Keratinocyte (primary cell): ENCODE measurements at regions not wholly inside any gene's neighbourhood (a gene's known extent, or its start where the extent isn't known, plus 50 kb on each side); places are given as distances from the start of the nearest gene placed in this dataset.

Source experiments
- DNase-seq: peaks from one replicate; pipeline ENCODE4 v3.0.0-alpha.2; 2011; ENCODE audit warnings: low read depth, missing footprints, low spot score
- FAIRE-seq: peaks from 2 replicates; lab custom pipeline; 2011; peaks lifted over from hg19 to GRCh38; lab: Jason Lieb, UNC
- H2AFZ ChIP-seq: 2 replicates; pipeline ENCODE4 v1.6.0; 2012; ENCODE audit warnings: low read length, control low read depth, inconsistent platforms; ENCODE audit not compliant: control insufficient read depth
- H3K27ac ChIP-seq: 2 replicates; pipeline ENCODE4 v1.5.1; 2011; ENCODE audit warnings: low read length; ENCODE audit not compliant: control insufficient read depth, insufficient read depth
- H3K27me3 ChIP-seq: 3 replicates; pipeline ENCODE4 v1.6.0; 2011; ENCODE audit warnings: low read length; ENCODE audit not compliant: control insufficient read depth, insufficient read depth; ENCODE audit errors: extremely low read depth
- H3K36me3 ChIP-seq, 2 experiments: 2 replicates in 1 of 2; 3 replicates in 1 of 2; pipeline ENCODE4 v1.5.1; 2011; ENCODE audit warnings: low read length in 2 of 2, mild to moderate bottlenecking in 1 of 2; ENCODE audit not compliant: control insufficient read depth in 2 of 2, insufficient read depth in 2 of 2; ENCODE audit errors: extremely low read depth in 1 of 2
- H3K4me1 ChIP-seq: 3 replicates; pipeline ENCODE4 v1.5.1; 2011; ENCODE audit warnings: low read length; ENCODE audit not compliant: control insufficient read depth, insufficient read depth; ENCODE audit errors: extremely low read depth
- H3K4me2 ChIP-seq: 3 replicates; pipeline ENCODE4 v1.6.0; 2011; ENCODE audit warnings: low read depth, low read length; ENCODE audit not compliant: control insufficient read depth, insufficient read depth; ENCODE audit errors: extremely low read depth
- H3K4me3 ChIP-seq, 3 experiments: fragments of 200-600 bp in 1 of 3; sonication (generic) in 1 of 3; 2 replicates in 2 of 3; 3 replicates in 1 of 3; pipeline ENCODE4 v1.5.1; 2011 to 2016; ENCODE audit warnings: low read length in 3 of 3, mild to moderate bottlenecking in 3 of 3, control low read depth in 2 of 3, inconsistent platforms in 1 of 3, low read depth in 1 of 3, mixed read lengths in 1 of 3, mixed run types in 1 of 3, moderate library complexity in 1 of 3; ENCODE audit not compliant: control insufficient read depth in 2 of 3, insufficient read depth in 2 of 3; ENCODE audit errors: extremely low read depth in 1 of 3
- H3K79me2 ChIP-seq: 2 replicates; pipeline ENCODE4 v1.6.0; 2012; ENCODE audit warnings: low read length; ENCODE audit not compliant: control insufficient read depth, insufficient read depth
- H3K9ac ChIP-seq: 3 replicates; pipeline ENCODE4 v1.6.0; 2011; ENCODE audit warnings: low read length; ENCODE audit not compliant: control insufficient read depth, insufficient read depth; ENCODE audit errors: extremely low read depth
- H3K9me1 ChIP-seq: 3 replicates; pipeline ENCODE4 v1.6.0; 2011; ENCODE audit warnings: low read length; ENCODE audit not compliant: control insufficient read depth, insufficient read depth; ENCODE audit errors: extremely low read depth
- H3K9me3 ChIP-seq: 2 replicates; pipeline ENCODE4 v1.5.1; 2012; ENCODE audit warnings: low read depth, low read length; ENCODE audit not compliant: control insufficient read depth
- H4K20me1 ChIP-seq: 3 replicates; pipeline ENCODE4 v1.6.0; 2011; ENCODE audit warnings: low read length; ENCODE audit not compliant: control insufficient read depth, insufficient read depth; ENCODE audit errors: extremely low read depth
- CTCF ChIP-seq, 3 experiments: IDR thresholded peaks in 1 of 3; conservative IDR thresholded peaks in 1 of 3; optimal IDR thresholded peaks in 1 of 3; 2 replicates in 2 of 3; 3 replicates in 1 of 3; pipeline versions ENCODE3 to v1.5.1; 2011; ENCODE audit warnings: low read length in 3 of 3, mild to moderate bottlenecking in 3 of 3, moderate library complexity in 2 of 3, control low read depth in 1 of 3, inconsistent platforms in 1 of 3; ENCODE audit not compliant: insufficient read depth in 2 of 3; ENCODE audit errors: extremely low read depth in 1 of 3
- EZH2 ChIP-seq: IDR thresholded peaks from one replicate; pipeline ENCODE4 v1.6.1; 2012; ENCODE audit warnings: inconsistent platforms, mild to moderate bottlenecking, low read length, moderate library complexity
- dilution Hi-C: fragments of 300-500 bp; cut with MboI; formaldehyde crosslinking; loops from one replicate; pipeline ENCODE4 v1.7.0; 2020; ENCODE audit warnings: low sequenced_read_pairs; ENCODE audit not compliant: extremely low pct_ligation_motif_present

- Histone ChIP-seq H3K4me3 (no peak overlapping the region), H4K20me1 (no peaks in the 10 kb centered on the region), H3K27me3 (no peaks in the 10 kb centered on the region), H3K9ac (no peak overlapping the region), H3K4me1 (no peaks in the 10 kb centered on the region), H3K9me1 (no peaks in the 10 kb centered on the region), H2AFZ (no peak overlapping the region), H3K27ac (no peak overlapping the region), H3K36me3 (no peaks in the 10 kb centered on the region), H3K4me2 (no peak overlapping the region), H3K9me3 (no peaks in the 10 kb centered on the region), H3K79me2 (no peaks in the 10 kb centered on the region)
- FAIRE-seq, result no peak
- DNase-seq, result no peak
- dilution Hi-C loops, result no loop called here
- TF ChIP-seq EZH2 (no peak), CTCF (optimal IDR thresholded peaks at IDR 0.05 in 1 of 3, IDR thresholded peaks at IDR 0.05 in 1 of 3, conservative IDR thresholded peaks at IDR 0.05 in 1 of 3; ENCODE audit: extremely low read depth in 1 of 3, insufficient read depth in 2 of 3, low read length in 3 of 3) (no peak)
Observed at GRCh38 chr2:104092886-104093285, 761.0 kb upstream of the POU3F3 start.

- FAIRE-seq (no peak), DNase-seq (no peak)
- H3K4me2 ChIP-seq, result no peak overlapping the region
- no peaks in the 10 kb centered on the region for H3K9me1 ChIP-seq
- H3K4me1 ChIP-seq, result no peaks in the 10 kb centered on the region
- no peaks in the 10 kb centered on the region for H3K9me3 ChIP-seq
- no peaks in the 10 kb centered on the region for H4K20me1 ChIP-seq
- H3K79me2 ChIP-seq, result no peaks in the 10 kb centered on the region
- no peak overlapping the region for H2AFZ ChIP-seq
- dilution Hi-C loops, result no loop called here
- no peak overlapping the region for H3K9ac ChIP-seq
- no peak overlapping the region for H3K27ac ChIP-seq
- TF ChIP-seq CTCF (optimal IDR thresholded peaks at IDR 0.05 in 1 of 3, IDR thresholded peaks at IDR 0.05 in 1 of 3, conservative IDR thresholded peaks at IDR 0.05 in 1 of 3; ENCODE audit: extremely low read depth in 1 of 3, insufficient read depth in 2 of 3, low read length in 3 of 3) (no peak), EZH2 (no peak)
- no peak overlapping the region for H3K4me3 ChIP-seq
- H3K36me3 ChIP-seq, result no peaks in the 10 kb centered on the region
- H3K27me3 ChIP-seq, result no peaks in the 10 kb centered on the region
Observed at GRCh38 chr2:104102615-104103014, 751.3 kb upstream of the POU3F3 start.
